Limb (tissue), 2 donors: ENCODE measurements at regions not wholly inside any gene's neighbourhood (a gene's known extent, or its start where the extent isn't known, plus 50 kb on each side); places are given as distances from the start of the nearest gene placed in this dataset.

Experiments used
- DNase-seq, 2 donors: peaks; one replicate each; pipeline ENCODE4 v3.0.0-alpha.2; 2016; ENCODE audit errors: extremely low spot score in 2 of 2

- DNase-seq = no peak
These were observed 163.9 kb upstream of the KIT start for GRCh38 chr4:54493862-54494261.

- no peak for DNase-seq
These were observed 162.7 kb upstream of the KIT start for GRCh38 chr4:54495091-54495490.

GRCh38 chr4:54495641-54496040 is 162.1 kb upstream of the KIT start:
- DNase-seq = no peak

- DNase-seq = no peak
These were observed 161.3 kb upstream of the KIT start for GRCh38 chr4:54496412-54496811.

- DNase-seq = no peak
These were observed 159.8 kb upstream of the KIT start for GRCh38 chr4:54497947-54498346.

GRCh38 chr4:54498661-54499111 is 159.1 kb upstream of the KIT start:
- no peak for DNase-seq

GRCh38 chr4:54499308-54500074 is 158.3 kb upstream of the KIT start:
- DNase-seq = no peak

GRCh38 chr4:54505362-54505761 is 152.4 kb upstream of the KIT start:
- no peak for DNase-seq

GRCh38 chr4:54505996-54506395 is 151.8 kb upstream of the KIT start:
- DNase-seq = no peak

GRCh38 chr4:54509057-54509456 is 148.7 kb upstream of the KIT start:
- DNase-seq = no peak

- DNase-seq = peak in 1 of 2 donors; percentile 23
These were observed 144.6 kb upstream of the KIT start for GRCh38 chr4:54513204-54513603.

- no peak for DNase-seq
These were observed 144.0 kb upstream of the KIT start for GRCh38 chr4:54513741-54514140.

GRCh38 chr4:54516556-54517215 is 141.1 kb upstream of the KIT start:
- no peak for DNase-seq

GRCh38 chr4:54517781-54518444 is 139.8 kb upstream of the KIT start:
- DNase-seq = no peak

GRCh38 chr4:54525602-54526001 is 132.2 kb upstream of the KIT start:
- DNase-seq = no peak

GRCh38 chr4:54526560-54526959 is 131.2 kb upstream of the KIT start:
- DNase-seq = no peak

- DNase-seq = no peak
These were observed 130.2 kb upstream of the KIT start for GRCh38 chr4:54527532-54527931.

GRCh38 chr4:54539500-54540029 is 118.2 kb upstream of the KIT start:
- DNase-seq = peak; percentile 29 to 76

GRCh38 chr4:54540931-54541330 is 116.8 kb upstream of the KIT start:
- DNase-seq = no peak

GRCh38 chr4:54541426-54542118 is 116.2 kb upstream of the KIT start:
- DNase-seq = no peak

- no peak for DNase-seq
These were observed 115.7 kb upstream of the KIT start for GRCh38 chr4:54542119-54542438.

- DNase-seq = no peak
These were observed 115.2 kb upstream of the KIT start for GRCh38 chr4:54542540-54543041.
